NB4 (cell line): ENCODE measurements at regions not wholly inside any gene's neighbourhood (a gene's known extent, or its start where the extent isn't known, plus 50 kb on each side); places are given as distances from the start of the nearest gene placed in this dataset.
"Not testable (repeated sequence)": the region's sequence is repeated elsewhere in the genome, so short reads cannot be mapped to it uniquely, and the experiment has no call there.

Experiments used
- DNase-seq: peaks from one replicate; pipeline ENCODE4 v3.0.0; 2010; ENCODE audit warnings: low read depth
- H3K4me3 ChIP-seq: one replicate; pipeline ENCODE4 v1.5.1; 2011; ENCODE audit warnings: mild to moderate bottlenecking, low read depth, low read length, moderate library complexity
- MAX ChIP-seq: IDR thresholded peaks from 2 replicates; pipeline ENCODE4 v1.6.1; 2011; ENCODE audit warnings: low read depth, low read length
- MYC ChIP-seq: IDR thresholded peaks from 2 replicates; pipeline ENCODE4 v1.6.1; 2011; ENCODE audit warnings: low read depth, low read length
- POLR2A ChIP-seq: IDR thresholded peaks from 2 replicates; pipeline ENCODE4 v1.6.1; 2011; ENCODE audit warnings: mild to moderate bottlenecking; ENCODE audit not compliant: insufficient read length; ENCODE audit errors: extremely low read depth
- TF ChIP-seq, protein P1 (sequence below): IDR thresholded peaks from one replicate; pipeline ENCODE4 v1.5.1; 2012; ENCODE audit warnings: low read depth, low read length

- TF ChIP-seq, protein P1, sequence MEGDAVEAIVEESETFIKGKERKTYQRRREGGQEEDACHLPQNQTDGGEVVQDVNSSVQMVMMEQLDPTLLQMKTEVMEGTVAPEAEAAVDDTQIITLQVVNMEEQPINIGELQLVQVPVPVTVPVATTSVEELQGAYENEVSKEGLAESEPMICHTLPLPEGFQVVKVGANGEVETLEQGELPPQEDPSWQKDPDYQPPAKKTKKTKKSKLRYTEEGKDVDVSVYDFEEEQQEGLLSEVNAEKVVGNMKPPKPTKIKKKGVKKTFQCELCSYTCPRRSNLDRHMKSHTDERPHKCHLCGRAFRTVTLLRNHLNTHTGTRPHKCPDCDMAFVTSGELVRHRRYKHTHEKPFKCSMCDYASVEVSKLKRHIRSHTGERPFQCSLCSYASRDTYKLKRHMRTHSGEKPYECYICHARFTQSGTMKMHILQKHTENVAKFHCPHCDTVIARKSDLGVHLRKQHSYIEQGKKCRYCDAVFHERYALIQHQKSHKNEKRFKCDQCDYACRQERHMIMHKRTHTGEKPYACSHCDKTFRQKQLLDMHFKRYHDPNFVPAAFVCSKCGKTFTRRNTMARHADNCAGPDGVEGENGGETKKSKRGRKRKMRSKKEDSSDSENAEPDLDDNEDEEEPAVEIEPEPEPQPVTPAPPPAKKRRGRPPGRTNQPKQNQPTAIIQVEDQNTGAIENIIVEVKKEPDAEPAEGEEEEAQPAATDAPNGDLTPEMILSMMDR = no peak
- TF ChIP-seq POLR2A (no peak), MYC (no peak), MAX (no peak)
- no peak for DNase-seq
- H3K4me3 ChIP-seq = no peak overlapping the region
Observed at GRCh38 chr5:74392711-74393351, 247.7 kb downstream of the ENC1 start.

DNA sequence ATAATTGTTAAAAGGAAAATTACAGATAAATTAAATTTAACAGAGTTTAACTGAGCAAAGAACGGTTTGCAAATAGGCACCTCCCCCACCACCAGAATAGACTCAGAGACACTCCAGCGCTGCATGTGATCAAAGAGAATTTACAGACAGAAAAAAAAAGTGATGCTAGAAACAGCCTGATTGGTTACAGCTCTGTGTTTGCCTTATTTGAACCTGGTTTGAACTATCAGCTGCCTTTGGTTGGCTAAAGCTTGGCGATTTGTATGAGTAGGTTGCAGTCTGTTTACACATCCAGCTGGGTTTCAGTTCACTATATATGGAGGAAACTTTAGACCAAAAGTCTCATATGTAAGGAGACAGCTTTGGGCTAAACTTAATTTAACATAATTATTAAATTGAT lies 249.1 kb downstream of the ENC1 start:
- DNase-seq = no peak
- TF ChIP-seq, protein P1 = no peak
- TF ChIP-seq MYC (no peak), MAX (no peak), POLR2A (no peak)
- no peak overlapping the region for H3K4me3 ChIP-seq

- TF ChIP-seq MAX (no peak), MYC (no peak), POLR2A (no peak)
- TF ChIP-seq, protein P1 = no peak
- DNase-seq = no peak
- no peak overlapping the region for H3K4me3 ChIP-seq
Observed at GRCh38 chr5:74390822-74391221, 249.7 kb downstream of the ENC1 start.

DNA sequence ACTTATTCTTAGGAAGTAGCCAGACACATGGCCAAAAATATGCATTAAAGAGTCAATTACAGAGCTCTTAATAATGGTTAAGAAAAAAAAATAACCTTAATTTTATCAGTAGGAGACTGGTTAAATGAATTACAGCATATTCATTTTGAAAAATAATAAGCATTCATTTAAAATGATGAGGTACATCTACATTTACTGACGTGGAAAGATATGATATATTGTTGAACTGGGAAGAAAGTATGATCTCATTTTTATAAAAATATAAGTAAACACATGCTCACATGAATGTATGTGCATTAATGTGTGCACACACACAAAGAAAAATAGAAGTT lies 250.3 kb downstream of the ENC1 start:
- TF ChIP-seq MAX (no peak), POLR2A (no peak), MYC (no peak)
- TF ChIP-seq, protein P1 = no peak
- no peak for DNase-seq
- H3K4me3 ChIP-seq = no peak overlapping the region

DNA sequence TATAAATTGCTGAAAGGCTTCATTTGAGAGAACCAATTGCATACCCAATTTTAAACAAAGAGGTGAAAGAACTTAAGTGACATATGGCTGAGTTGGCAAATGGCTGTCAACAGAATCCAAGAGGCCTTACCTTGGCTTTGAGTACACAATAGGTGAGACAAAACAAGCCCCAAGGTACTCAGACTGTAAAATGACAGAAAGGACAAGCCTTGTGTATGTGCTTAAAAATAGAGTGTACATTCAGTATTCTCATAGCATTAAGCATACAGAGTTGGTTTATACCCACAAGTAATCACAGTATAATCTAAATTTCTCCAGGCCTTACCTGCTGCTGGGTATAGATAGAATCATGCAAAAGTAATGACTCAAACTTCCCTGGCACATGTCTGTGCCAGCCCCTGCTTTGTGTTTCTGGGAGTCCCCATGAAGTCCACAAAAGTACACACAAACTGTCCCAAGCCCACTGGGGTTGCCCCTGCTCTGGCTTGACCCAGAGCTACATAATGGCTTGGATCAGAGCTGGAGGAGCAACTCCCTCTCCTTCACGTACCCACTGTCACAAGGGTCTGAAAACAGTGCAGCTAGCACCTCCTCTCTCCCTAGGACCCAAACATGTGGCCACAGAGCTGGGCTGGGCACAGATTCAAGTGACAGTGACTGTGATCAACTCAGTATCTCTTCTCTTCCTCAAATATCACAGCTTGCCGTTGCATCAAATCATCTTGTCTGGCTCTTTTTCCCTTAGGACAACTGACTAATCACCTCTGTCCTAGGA lies 250.8 kb downstream of the ENC1 start:
- no peak for DNase-seq
- TF ChIP-seq POLR2A (no peak), MYC (no peak), MAX (no peak)
- TF ChIP-seq, protein P1 = no peak
- no peak overlapping the region for H3K4me3 ChIP-seq

GRCh38 chr5:74388411-74388810 lies 252.1 kb downstream of the ENC1 start:
- H3K4me3 ChIP-seq, DNase-seq: not testable (repeated sequence)
